Stimulated activated CD8-positive, alpha-beta memory T cell treated with anti-CD3 and anti-CD28 coated beads, Interleukin-4, amount 100 ng/mL, for 24 hours (primary cell): ENCODE measurements at regions not wholly inside any gene's neighbourhood (a gene's known extent, or its start where the extent isn't known, plus 50 kb on each side); places are given as distances from the start of the nearest gene placed in this dataset.
"Not testable (repeated sequence)": the region's sequence is repeated elsewhere in the genome, so short reads cannot be mapped to it uniquely, and the experiment has no call there.

ENCODE experiments used
- DNase-seq: peaks from one replicate; pipeline ENCODE4 v3.0.0-alpha.2; 2020; ENCODE audit warnings: low read depth

DNA sequence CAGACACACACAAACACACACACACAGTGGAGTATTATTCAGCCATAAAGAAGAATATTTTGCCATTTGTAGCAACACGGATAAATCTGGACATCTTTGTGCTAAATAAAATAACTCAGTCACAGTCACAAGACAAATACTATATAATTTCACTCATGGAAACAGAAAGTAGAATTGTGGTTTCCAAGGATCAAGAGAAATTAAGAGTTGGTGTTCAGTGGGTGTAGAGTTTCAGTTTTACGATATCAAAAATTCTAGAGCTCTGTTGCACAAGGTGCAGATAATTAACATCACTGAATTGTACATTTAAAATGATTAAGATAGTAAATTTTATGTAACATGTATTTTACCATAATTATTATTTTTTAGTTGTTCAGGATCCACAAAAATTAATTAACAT lies 1235.0 kb downstream of the XPNPEP1 start:
- DNase-seq: no peak

DNA sequence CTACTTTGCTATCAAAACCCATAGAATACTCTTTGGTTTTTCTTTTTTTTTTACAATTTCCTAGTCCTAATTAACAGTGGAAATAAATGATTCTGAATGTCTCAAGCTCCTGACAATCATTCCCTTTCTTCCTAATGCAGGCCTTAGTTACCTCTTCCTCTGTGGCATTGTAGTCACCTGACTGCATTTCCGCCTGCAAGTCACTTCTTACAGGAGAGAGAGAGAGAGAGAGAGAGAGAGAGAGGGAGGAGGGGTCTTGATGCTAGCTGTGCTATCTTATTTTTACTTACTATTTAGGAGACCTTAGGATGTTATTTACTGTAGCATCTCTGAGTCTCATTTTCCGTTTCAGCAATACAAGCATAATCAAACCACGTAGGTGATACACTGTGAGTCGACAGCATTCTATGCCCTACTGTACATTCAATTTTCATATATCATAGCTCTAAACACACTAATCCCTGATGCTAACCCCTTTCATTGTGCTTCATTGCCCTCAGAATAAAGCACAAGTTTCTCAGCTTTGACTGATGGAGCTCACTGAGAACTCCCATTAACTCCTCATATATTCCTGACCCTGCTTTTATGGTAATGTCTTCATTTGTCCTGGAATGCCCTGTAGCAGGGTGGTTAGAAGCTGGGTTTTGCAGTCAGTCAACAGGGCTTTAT lies 1237.3 kb downstream of the XPNPEP1 start:
- DNase-seq: no peak

DNA sequence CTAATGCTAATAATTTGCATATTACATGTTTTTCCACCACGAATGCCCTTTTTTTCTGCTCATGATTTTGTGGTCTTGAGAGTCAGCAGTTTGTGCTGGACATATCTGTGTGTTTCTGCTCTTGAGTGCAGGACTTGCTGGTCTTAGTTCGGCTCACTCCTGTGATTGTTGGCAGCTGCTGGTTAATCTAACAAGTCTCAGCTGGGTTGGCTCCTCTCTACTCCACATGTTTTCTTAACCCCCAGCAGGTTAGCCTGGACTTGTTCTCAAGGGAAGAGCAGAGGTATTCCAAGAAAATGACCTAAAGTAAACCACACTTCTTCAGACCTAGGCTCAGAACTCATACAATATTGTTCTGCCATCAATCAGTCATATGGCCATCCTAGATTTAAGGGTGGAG lies 1238.9 kb downstream of the XPNPEP1 start:
- DNase-seq: no peak

DNA sequence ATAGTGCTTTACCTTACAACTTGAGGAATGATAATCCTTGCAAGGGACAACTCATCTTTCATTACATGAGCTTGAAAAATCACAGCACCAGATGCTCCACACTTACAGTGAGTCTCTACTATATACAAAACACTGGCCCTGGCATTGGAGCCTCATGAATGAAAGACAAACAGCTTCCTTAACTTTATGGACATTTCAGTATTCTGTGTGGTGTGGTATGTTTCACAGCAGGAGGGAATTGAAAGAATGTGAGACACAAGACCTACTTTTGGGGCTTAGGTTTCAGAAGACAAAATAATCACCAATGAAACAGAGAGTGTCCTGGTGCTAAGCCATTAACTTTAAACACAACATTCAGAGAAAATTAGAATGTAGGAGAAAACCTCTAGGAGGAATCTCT lies 1249.6 kb downstream of the XPNPEP1 start:
- DNase-seq: no peak

DNA sequence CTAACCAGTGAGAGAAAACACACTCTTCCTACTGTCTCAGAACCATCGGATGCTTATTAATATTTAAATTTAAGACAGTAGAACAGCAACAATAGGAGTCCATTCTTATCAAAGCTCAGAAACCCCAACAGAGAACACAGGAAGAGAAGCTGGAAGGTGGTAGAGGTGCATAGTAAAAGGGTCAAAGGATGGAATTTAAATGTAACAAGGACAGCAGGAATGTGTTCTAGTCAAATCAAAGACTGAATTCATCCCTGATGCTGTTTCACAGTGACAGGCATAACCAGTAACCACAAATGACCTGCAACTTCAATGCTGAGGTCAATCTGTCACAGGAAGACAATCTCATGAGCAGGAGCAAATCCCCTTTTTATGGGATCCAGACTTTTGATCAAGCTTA lies 1259.7 kb downstream of the XPNPEP1 start:
- DNase-seq: no peak

DNA sequence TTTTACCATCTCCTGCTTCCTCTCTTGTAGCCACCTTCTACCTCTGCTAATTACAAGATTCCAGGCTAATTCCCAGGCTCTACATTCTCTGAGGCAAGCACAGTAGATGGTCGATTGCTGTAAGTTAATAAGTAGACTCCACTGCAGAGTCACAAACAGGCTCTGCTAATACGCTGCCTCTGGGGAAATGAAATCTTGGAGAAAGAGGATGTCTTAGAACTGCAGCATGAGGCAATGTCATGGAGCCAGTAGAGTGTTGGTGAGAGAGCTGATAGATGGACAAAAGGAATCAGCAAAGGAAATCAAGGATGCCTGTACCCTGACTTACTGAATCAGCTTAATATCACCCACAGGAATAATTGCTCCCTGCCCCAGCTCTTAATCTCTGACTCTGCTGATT lies 1260.3 kb downstream of the XPNPEP1 start:
- DNase-seq: no peak

DNA sequence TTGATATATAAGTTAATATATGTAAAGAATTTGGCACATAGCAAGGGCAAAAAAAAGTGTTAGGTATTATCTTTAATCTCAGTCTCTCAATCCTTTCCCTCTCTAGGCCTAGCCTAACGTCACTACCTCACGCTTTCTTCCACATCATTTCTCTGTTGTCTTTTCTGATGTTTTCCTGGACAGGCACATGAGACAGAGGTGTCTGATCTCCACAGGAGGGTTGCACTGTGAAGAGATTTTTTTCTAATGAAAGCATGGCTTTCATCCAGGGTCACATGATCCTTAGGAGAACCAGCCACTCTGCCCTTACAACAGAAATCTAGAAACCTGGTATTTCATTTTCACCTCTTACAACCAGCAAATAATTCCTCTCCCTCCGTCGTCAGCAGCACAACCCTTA lies 1268.3 kb downstream of the XPNPEP1 start:
- no peak for DNase-seq

DNA sequence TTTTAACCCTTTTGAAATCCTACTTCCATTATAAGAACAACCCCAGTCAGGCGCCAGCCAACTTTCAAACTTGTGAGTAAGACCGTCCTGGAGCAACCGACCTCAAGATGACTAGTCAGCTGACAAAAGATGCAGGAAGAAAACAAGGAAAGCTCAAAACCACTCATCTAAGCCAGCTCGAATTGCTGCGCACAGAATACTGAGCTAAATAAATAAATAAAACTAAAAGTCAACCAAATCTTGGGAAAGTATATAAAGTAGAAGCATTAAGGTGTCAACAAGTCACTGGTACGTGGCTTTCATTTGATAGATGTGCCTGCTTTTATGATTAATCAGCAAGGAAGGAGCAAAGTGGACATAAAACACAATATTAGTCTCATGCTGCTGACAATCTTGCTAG lies 1269.8 kb downstream of the XPNPEP1 start:
- no peak for DNase-seq

DNA sequence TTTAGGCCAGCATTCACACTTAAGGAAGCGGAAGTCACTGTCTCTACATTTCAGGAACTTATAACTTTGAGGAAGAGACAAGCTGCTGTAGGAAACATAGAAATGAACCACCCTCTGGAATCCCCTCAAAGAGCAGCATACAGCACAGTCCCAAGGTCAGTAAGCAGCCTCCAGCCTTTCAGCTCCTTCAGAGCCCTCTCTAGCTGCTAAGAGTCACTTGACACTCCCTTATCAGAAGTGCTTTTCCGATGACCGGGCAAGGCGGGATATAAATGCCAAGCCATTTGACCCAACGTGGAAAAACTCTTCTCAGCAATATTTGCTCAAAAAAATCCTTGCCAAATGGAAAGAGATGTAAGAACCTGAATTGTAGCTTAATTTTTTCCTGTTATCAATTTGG lies 1284.3 kb downstream of the XPNPEP1 start:
- DNase-seq: no peak

DNA sequence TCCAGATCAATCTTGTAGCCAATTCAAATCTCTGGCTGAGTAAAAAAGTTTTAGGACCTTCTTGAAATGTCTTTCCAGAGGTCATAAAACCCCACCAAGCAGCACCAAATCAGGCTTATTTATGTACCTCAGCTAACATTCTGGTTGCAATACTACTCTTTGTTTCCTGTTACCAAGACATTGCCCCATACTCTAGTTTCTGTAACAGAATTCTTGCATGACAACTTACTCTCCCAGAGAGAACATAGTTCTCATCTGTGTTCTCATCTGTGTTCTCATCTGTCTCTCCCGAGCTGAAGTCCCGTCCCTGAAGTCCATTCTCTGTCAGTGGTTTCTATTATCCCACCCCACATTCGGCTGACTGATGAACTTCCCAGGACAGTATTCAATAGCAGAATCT lies 1285.1 kb downstream of the XPNPEP1 start:
- DNase-seq: no peak

DNA sequence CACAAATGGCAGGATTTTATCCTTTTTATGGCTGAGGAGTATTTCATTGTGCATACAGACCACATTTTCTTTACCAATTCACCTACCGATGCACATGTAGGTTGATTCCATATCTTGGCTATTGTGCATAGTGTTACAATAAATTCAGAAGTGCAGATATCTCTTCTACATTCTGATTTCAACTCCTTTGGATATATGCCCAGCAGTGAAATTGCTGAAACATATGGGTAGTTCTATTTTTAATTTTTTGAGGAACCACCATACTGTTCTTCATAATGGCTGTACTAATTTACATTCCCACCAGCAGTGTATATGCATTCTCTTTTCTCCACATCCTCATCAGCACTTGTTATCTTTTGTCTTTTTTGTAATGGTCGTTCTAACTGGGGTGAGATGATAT lies 1290.3 kb downstream of the XPNPEP1 start:
- DNase-seq: no peak

DNA sequence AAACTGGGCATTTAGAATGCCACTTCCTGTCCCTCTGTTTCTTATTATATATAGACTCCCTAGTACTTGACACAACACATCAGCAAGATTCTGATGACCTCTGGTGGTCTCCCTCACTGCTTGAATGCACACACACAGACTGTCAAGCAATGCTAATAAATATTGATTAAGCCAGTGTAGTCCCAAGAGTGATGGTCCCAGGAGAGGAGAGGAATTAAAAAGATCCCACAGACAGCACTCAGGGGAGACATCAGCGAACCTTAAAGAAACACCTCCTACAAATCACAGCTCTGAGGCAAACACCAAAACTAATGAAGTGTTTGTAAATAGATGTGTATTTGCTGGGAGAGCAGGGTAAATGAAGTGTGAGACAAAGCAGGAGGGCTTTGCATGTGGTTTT lies 1291.2 kb downstream of the XPNPEP1 start:
- no peak for DNase-seq

DNA sequence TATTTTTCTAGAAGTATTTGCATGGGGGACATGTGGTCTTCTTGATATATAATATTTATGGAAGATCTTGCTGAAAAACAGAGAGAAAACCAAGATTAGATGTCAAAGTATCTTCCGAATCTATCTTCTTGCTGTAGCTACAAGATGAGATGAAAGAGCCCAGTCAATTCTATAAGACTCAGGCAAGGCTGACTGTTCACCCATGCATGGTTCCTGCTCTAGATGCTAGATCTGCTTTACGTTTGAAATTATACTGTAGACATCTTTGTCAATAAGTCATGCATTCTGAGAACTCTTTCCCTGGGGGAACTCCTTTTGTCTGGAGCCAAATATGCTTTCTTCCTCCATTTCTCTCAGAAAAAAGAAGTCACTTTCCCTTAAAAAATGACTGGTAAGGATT lies 1292.0 kb downstream of the XPNPEP1 start:
- DNase-seq: no peak

DNA sequence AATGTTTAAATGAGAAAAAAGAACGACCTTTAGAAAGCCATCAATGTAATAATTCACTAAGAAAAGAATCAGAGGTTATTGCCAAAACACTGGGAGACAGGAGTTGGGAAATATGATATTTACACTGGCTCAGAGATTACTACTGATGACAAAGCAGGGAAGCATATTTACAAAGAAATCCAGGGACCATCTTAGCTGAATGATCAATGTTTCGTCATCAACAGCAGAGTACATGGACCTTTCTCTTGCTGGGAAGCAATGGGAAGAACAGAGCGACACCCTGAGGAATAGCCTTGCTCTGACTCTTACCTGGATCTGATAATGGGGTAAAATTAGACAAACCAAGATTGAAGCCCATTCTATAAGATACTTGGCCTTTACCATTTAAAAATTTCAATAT lies 1293.5 kb downstream of the XPNPEP1 start:
- no peak for DNase-seq

DNA sequence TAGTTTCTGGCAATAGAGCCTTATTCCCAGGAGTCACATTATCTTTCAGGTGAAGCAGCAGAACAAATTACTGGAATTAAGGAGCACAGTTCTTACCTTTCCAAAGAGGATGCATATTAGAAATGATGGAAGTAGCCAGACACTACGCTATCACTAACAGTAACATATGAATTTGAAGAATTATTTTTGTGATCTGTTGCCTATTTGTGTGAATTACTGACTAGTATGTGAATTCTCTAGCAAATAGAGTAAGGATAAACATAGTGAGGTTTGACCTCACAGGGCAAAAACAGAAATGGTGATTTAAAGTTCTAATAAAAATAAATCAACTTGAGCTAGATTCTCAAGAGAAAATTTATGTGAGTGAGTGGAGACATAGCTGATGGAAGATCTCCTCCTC lies 1299.3 kb downstream of the XPNPEP1 start:
- no peak for DNase-seq

DNA sequence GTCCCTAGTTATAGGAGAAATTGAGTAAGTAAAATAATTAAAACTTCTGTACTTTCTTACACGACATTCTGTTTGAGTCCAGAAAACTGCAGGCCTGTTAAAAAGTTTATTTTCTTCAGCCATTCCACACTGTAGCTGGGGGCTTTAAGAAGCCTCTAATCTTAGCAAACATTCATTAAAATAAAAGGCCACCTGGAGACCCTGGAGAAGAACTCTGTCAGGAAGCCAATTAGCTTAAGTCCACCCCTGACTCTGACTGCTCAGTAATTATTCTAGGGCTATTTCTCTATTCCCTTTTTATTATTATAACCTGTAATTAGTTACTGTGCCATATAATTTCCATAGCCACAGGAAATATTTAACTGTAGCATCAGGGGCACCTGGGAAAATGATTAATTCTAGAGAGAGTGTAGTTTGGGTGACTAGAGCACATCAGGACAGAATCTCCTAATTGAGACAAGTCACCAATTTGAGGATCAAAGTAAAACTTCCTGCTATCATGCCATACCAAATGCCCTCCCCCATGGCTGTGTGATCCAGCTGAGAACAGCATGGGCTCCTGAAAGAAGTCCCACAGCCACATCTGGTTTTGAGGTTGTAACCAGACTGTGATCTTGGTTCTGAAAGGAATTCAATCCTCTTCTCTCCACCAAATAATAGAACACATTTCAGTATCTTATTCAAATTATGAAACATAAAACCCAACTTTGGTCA lies 1302.3 kb downstream of the XPNPEP1 start:
- no peak for DNase-seq

DNA sequence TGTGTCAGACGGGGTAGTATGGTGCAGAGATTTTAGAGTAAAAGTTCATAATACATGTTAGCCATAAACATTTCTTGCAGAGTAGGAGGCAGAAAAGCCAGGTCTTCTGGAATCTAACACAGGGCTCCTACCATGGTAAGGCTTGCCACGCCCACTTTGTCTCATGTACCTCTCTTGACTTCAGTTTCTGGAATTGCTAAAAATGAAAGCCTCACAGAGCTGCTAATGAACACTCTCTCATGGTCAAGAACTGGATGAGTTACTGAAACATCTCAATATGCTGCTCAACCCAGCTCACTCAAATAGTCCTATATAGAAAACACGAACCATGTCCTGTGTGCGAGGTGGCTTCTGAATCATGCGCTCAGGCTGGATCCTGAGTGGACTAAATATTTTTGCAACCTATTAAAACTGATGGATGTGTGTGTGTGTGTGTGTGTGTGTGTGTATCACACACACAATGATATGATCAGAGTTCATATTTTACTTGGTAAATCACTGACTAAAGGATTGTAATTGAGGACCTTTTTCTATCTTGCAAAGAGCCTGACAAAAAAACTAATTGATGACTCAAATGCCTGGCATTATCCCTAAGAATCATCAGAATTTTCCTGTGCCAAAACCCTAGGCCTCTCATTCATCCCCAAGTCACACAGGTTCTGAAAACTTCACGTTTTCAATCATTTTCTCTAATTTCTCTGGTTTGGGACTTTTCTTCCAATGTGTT lies 1306.6 kb downstream of the XPNPEP1 start:
- DNase-seq: no peak

DNA sequence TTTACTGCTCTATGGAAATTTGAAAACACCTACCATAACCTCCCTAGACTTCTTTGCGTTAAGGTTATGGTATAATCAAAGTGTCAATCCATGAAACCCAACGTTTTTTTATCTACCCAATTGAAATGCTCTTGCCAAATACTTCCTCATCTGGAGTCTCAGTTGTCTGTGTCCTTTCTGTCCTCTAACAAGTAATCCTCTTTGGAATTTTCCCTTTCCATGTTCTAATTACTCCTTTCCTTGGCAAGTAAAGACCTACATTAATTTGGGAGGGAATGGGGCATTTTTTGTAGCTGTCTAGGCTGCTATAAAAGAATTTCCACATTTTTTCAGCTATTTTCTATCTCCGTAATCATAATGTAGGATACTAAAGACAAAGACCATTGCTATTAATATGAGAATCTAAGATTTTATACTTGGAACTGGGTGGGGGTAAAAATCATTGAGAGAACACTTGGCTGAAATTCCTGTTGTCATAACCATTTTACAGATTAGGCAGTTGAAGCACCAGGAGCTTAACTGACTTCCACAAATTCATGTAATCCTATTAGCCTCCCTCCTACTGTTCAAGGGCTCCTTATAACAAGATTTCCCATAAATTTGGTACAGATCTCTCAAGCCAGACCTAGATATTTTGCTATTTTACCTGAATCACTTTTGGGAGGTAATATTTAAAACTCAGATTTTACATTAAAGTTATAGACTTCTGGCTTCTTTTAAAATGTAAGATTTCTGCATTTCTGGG lies 1307.6 kb downstream of the XPNPEP1 start:
- DNase-seq: no peak

DNA sequence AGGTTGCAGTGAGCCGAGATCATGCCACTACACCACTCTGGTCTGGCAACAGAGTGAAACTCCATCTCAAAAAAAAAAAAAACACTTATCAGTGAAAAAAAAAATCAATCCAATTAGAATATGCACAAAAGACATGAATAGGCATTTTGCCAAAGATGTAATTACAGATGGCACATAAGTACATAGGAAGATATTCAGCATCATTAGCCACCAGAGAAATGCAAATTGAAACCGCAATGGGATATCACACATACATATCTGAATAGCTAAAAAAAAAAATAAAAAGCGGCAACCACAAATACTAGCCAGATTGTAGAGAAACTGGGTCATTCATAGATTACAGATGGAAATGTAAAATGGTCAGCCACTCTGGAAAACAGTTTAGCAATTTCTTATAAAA lies 1310.8 kb downstream of the XPNPEP1 start:
- no peak for DNase-seq

DNA sequence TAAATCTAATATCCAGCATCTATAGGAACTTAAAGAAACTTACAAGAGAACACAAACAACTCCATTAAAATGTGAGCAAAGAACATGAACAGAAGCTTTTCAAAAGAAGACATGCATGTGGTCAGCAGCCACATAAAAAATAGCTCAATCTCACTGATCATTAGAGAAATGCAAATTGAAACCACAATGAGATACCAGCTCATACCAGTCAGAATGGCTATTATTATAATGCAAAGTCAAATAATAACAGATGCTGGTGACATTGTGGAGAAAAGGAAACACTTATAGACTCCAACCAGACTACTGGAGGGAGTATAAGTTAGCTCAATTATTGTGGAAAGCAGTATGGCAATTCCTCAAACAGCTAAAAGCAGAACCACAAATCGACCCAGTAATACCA lies 1314.5 kb downstream of the XPNPEP1 start:
- no peak for DNase-seq

DNA sequence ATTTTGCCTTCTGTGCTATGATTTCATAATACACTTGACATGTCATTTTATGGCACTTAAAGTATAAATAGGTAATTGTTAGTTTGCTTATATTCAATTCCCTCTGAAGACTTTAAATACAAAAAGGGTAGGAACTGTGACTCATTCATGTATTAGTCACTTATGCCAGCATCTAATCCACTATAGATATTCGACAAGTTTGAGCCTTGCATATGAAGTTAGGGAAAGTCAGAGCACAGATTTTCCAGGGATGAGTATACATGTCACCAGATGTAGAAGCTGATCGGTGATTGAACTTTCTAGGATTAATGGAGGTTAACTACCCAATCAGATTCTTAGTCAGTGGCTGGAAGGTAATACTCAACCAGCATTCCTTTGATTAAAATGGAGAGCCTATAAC lies 1321.5 kb downstream of the XPNPEP1 start:
- no peak for DNase-seq

DNA sequence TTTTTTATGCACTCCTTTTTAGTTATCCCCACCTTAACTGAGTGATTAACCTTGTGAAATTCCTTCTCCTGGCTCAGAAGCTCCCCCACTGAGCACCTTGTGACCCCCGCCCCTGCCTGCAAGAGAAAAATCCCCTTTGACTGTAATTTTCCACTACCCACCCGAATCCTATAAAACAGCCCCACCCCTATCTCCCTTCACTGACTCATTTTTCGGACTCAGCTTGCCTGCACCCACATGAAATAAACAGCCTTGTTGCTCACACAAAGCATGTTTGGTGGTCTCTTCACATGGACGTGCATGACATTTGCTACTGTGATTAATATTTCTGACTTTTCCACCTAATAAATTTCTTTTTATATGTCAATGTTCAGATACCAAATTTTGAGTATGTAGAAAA lies 1322.8 kb downstream of the XPNPEP1 start:
- DNase-seq: not testable (repeated sequence)

DNA sequence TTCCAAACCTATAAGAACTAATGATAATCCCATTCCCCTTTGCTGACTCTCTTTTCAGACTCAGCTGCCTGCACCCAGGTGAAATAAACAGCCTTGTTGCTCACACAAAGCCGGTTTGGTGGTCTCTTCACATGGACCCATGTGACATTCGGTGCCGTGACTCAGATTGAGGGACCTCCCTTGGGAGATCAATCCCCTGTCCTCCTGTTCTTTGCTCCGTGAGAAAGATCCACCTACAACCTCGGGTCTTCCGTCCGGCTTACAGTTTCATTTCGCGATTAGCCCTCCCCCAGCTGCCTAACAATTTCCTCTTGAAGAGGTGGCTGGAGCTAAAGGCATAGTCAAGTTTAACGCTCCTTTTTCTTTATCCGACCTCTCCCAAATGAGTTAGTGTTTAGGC lies 1324.0 kb downstream of the XPNPEP1 start:
- DNase-seq: not testable (repeated sequence)
